Thoracic aorta (tissue), 2 donors: ENCODE measurements at regions not wholly inside any gene's neighbourhood (a gene's known extent, or its start where the extent isn't known, plus 50 kb on each side); places are given as distances from the start of the nearest gene placed in this dataset.

Source experiments
- ATAC-seq: fragments of 150-250 bp; one replicate; pipeline ENCODE4 v1.8.0; 2017; ENCODE audit warnings: low read depth; ENCODE audit not compliant: insufficient number of reproducible peaks, low FRiP score
- DNase-seq: peaks from one replicate; pipeline ENCODE4 v3.0.0-alpha.2; 2020; ENCODE audit warnings: low spot score
- H3K27ac ChIP-seq, 2 donors: fragments of 200-600 bp; sonication (generic); 1 replicate in 1 of 2; 2 replicates in 1 of 2; pipeline ENCODE4 v1.5.1; 2016; ENCODE audit warnings: mild to moderate bottlenecking in 2 of 2, moderate library complexity in 2 of 2
- H3K27me3 ChIP-seq: fragments of 200-600 bp; sonication (generic); replicated peaks from 2 replicates; pipeline ENCODE4 v1.6.0; 2016; ENCODE audit warnings: mild to moderate bottlenecking; ENCODE audit not compliant: insufficient read depth
- H3K36me3 ChIP-seq: fragments of 200-600 bp; sonication (generic); one replicate; pipeline ENCODE4 v1.5.1; 2016
- H3K4me1 ChIP-seq, 2 donors: fragments of 200-600 bp; sonication (generic); 1 replicate in 1 of 2; 2 replicates in 1 of 2; pipeline versions ENCODE4 v1.5.1 to v1.6.0; 2016; ENCODE audit warnings: low read depth in 2 of 2, mild to moderate bottlenecking in 1 of 2; ENCODE audit not compliant: control insufficient read depth in 1 of 2
- H3K4me3 ChIP-seq: fragments of 200-600 bp; sonication (generic); 2 replicates; pipeline ENCODE4 v1.5.1; 2016; ENCODE audit warnings: mild to moderate bottlenecking
- H3K9me3 ChIP-seq: fragments of 200-600 bp; sonication (generic); 2 replicates; pipeline ENCODE4 v1.5.1; 2016
- TF ChIP-seq, protein P1 (sequence below): fragments of 200-600 bp; sonication (generic); IDR thresholded peaks from one replicate; pipeline ENCODE4 v1.5.1; 2019; ENCODE audit warnings: antibody characterized with exemption

DNA sequence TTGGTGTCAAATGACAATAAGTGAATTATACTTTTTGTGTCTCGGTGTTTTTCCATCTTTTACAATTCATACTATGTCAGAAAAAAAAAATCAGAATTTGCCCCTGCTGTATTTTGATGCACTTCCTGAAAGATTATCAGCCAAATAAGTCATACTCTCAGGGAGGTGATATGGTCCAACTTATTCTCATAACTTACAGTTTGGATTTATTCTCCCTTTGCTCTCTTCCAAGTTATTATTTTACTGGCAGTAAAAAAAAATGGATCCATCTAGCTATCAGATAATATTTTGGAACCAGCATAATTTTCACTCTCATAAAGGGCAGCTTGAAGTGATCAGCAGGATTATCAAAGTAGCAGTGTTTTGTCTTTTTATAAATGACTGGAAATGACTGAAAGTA, 337.1 kb downstream of the BMPER start:
- Histone ChIP-seq H3K9me3 (no peaks in the 10 kb centered on the region), H3K4me1 (no peaks in the 10 kb centered on the region), H3K27me3 (no peaks in the 10 kb centered on the region), H3K27ac (no peak overlapping the region), H3K4me3 (no peak overlapping the region), H3K36me3 (no peaks in the 10 kb centered on the region)
- TF ChIP-seq, protein P1, sequence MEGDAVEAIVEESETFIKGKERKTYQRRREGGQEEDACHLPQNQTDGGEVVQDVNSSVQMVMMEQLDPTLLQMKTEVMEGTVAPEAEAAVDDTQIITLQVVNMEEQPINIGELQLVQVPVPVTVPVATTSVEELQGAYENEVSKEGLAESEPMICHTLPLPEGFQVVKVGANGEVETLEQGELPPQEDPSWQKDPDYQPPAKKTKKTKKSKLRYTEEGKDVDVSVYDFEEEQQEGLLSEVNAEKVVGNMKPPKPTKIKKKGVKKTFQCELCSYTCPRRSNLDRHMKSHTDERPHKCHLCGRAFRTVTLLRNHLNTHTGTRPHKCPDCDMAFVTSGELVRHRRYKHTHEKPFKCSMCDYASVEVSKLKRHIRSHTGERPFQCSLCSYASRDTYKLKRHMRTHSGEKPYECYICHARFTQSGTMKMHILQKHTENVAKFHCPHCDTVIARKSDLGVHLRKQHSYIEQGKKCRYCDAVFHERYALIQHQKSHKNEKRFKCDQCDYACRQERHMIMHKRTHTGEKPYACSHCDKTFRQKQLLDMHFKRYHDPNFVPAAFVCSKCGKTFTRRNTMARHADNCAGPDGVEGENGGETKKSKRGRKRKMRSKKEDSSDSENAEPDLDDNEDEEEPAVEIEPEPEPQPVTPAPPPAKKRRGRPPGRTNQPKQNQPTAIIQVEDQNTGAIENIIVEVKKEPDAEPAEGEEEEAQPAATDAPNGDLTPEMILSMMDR = no peak
- no peak for DNase-seq
- no peak for ATAC-seq

DNA sequence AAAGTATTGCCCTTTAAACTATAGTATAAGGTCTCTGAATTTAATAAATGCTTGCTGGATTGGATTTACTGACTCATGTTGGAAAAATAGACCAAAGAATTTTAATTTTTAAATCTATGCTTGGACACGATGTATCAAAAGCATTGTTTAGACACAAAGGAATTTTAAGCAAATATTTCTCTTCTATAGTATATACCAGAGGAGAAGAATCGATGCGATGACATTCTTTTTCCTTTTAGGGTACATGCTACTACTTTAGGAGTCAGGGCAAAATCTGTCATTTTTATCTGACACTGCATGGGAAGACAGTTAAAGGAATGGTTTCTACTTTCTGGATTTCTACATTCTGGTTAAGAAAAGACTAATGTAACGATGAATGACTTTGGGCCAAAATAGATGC, 339.9 kb downstream of the BMPER start:
- no peak for DNase-seq
- Histone ChIP-seq H3K27ac (no peak overlapping the region), H3K4me3 (no peak overlapping the region), H3K4me1 (no peaks in the 10 kb centered on the region), H3K9me3 (no peaks in the 10 kb centered on the region), H3K27me3 (no peaks in the 10 kb centered on the region), H3K36me3 (no peaks in the 10 kb centered on the region)
- ATAC-seq = no peak
- TF ChIP-seq, protein P1 = no peak

DNA sequence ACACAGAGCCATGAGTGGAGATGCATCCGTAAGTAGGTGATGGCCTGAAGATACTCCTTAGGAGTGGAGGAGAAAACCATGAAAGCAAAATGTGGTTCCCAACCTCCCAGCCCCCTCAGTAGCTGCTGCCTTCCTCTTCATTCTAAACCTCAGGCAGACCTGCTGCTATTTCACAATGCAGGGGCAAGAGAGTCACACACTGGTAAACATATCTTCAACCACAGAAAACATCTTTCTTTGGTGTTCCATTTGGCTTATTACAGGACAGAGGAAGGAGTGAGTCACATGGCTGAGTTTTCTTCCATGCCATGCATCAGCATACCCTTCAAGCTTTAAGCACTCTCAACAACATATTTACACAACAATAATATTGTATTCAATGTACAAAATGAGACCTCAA, 342.1 kb downstream of the BMPER start:
- DNase-seq = no peak
- Histone ChIP-seq H3K27me3 (no peaks in the 10 kb centered on the region), H3K36me3 (no peaks in the 10 kb centered on the region), H3K4me3 (no peak overlapping the region), H3K27ac (no peak overlapping the region), H3K9me3 (no peaks in the 10 kb centered on the region), H3K4me1 (no peaks in the 10 kb centered on the region)
- ATAC-seq = no peak
- TF ChIP-seq, protein P1 = no peak

DNA sequence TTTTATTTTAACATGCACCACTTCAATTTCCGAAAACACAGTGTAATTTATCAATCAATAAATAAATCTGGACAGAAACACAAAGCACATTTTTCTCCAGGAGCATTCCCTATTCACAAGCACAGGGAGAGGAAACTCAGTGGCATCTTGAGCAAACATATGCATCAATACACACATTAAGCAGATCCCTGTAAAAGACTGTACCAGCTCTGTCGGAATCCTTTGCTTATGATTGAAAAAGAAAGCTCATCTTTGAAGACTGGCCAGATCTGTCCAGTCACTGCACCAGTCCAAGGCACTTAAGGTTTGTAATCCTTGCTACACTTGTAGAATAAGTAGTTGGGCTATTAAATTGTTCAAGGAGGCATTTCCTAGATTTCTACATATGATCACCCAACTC, 343.9 kb downstream of the BMPER start:
- no peaks in the 10 kb centered on the region for H3K27me3 ChIP-seq
- no peaks in the 10 kb centered on the region for H3K9me3 ChIP-seq
- no peaks in the 10 kb centered on the region for H3K4me1 ChIP-seq
- TF ChIP-seq, protein P1 = no peak
- ATAC-seq (no peak), DNase-seq (no peak)
- H3K27ac ChIP-seq = no peak overlapping the region
- H3K4me3 ChIP-seq = no peak overlapping the region
- no peaks in the 10 kb centered on the region for H3K36me3 ChIP-seq

DNA sequence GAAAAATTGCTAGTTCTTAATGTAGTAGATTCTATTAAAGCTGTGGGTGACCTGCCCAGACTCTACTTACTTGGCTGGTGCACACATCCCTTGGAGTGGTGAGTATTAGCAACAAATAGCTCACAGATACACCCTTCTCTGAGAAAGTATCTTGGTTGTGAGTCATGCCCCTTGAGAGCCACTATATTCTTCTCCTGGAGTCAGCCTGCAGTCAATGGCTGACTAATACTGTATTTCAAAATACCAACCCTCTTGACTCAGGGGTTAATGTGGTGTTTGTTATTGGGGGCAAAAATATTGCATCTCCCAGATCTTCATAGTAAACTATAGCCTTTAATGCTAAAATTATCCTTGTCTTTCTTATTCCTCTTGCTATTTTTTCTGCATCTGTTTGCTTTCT, 354.9 kb downstream of the BMPER start:
- H3K36me3 ChIP-seq = no peaks in the 10 kb centered on the region
- TF ChIP-seq, protein P1 = no peak
- no peak overlapping the region for H3K27ac ChIP-seq
- DNase-seq (no peak), ATAC-seq (no peak)
- H3K27me3 ChIP-seq = no peaks in the 10 kb centered on the region
- no peaks in the 10 kb centered on the region for H3K4me1 ChIP-seq
- H3K9me3 ChIP-seq = no peaks in the 10 kb centered on the region
- H3K4me3 ChIP-seq = no peak overlapping the region
